IMR-90 (cell line): ENCODE measurements at regions not wholly inside any gene's neighbourhood (a gene's known extent, or its start where the extent isn't known, plus 50 kb on each side); places are given as distances from the start of the nearest gene placed in this dataset.

ENCODE experiments used
- ATAC-seq: fragments of 200-7000 bp; cut with Tn5 transposase; 2 replicates; pipeline ENCODE4 v1.9.1; 2020; ENCODE audit warnings: low read depth, mild to moderate bottlenecking, moderate library complexity
- BruUV-seq: library from RNA; stranded (reverse); fragments of 400-500 nt; replicated peaks from 2 replicates; lab custom pipeline; 2021; lab: Mats Ljungman, UMichigan
- CTCF ChIA-PET: fragments of 300-600 bp; formaldehyde crosslinking; extraction: SDS; loops from one replicate; lab custom pipeline; 2021; ENCODE audit warnings: antibody characterized with exemption; lab: Yijun Ruan, JAX
- POLR2A ChIA-PET: fragments of 300-600 bp; sonication (Branson Sonifier 250); formaldehyde crosslinking; loops from one replicate; lab custom pipeline; 2022; ENCODE audit warnings: antibody characterized with exemption; ENCODE audit not compliant: unreplicated experiment; lab: Charles Lee
- DNase-seq: peaks from one replicate; pipeline ENCODE4 v3.0.0; 2013
- H2AFZ ChIP-seq: replicated peaks from 2 replicates; pipeline ENCODE3; 2013; ENCODE audit warnings: low read length, mild to moderate bottlenecking; ENCODE audit not compliant: poor library complexity
- H2AK5ac ChIP-seq: 2 replicates; pipeline ENCODE4 v1.6.1; 2013; ENCODE audit warnings: low read depth, low read length, inconsistent platforms
- H2AK9ac ChIP-seq: replicated peaks from 2 replicates; pipeline ENCODE3; 2013; ENCODE audit warnings: mild to moderate bottlenecking, low read depth, low read length, moderate library complexity; ENCODE audit not compliant: poor library complexity
- H2BK120ac ChIP-seq: 2 replicates; pipeline ENCODE4 v1.6.1; 2013; ENCODE audit warnings: low read depth, low read length, inconsistent platforms
- H2BK15ac ChIP-seq: 3 replicates; pipeline ENCODE4 v1.6.1; 2013; ENCODE audit warnings: low read depth, low read length, inconsistent platforms
- H2BK20ac ChIP-seq: 2 replicates; pipeline ENCODE4 v1.6.1; 2013; ENCODE audit warnings: low read depth, mild to moderate bottlenecking, inconsistent platforms, low read length, moderate library complexity
- H2BK5ac ChIP-seq: 2 replicates; pipeline ENCODE4 v1.6.1; 2013; ENCODE audit warnings: mild to moderate bottlenecking, low read depth, low read length, inconsistent platforms; ENCODE audit not compliant: poor library complexity, severe bottlenecking
- H3K14ac ChIP-seq: replicated peaks from 2 replicates; pipeline ENCODE4 v1.6.1; 2013; ENCODE audit warnings: low read depth, low read length, inconsistent platforms
- H3K18ac ChIP-seq: 2 replicates; pipeline ENCODE4 v1.6.1; 2013; ENCODE audit warnings: low read depth, low read length, control low read depth
- H3K23ac ChIP-seq: 2 replicates; pipeline ENCODE4 v1.6.1; 2013; ENCODE audit warnings: low read depth, low read length, inconsistent platforms
- H3K27ac ChIP-seq: 2 replicates; pipeline ENCODE4 v1.5.1; 2013; ENCODE audit warnings: mild to moderate bottlenecking, control low read depth, low read length; ENCODE audit not compliant: insufficient read depth
- H3K27me3 ChIP-seq: 2 replicates; pipeline ENCODE4 v1.6.1; 2013; ENCODE audit warnings: low read length; ENCODE audit not compliant: control insufficient read depth, insufficient read depth
- H3K36me3 ChIP-seq: 2 replicates; pipeline ENCODE4 v1.6.1; 2013; ENCODE audit warnings: low read length, mixed read lengths; ENCODE audit not compliant: control insufficient read depth, insufficient read depth
- H3K4ac ChIP-seq: 2 replicates; pipeline ENCODE4 v1.6.1; 2013; ENCODE audit warnings: low read depth, low read length, inconsistent platforms
- H3K4me1 ChIP-seq: 2 replicates; pipeline ENCODE4 v1.6.1; 2013; ENCODE audit warnings: low read length, mixed read lengths; ENCODE audit not compliant: control insufficient read depth, insufficient read depth
- H3K4me2 ChIP-seq: 2 replicates; pipeline ENCODE4 v1.6.1; 2013; ENCODE audit warnings: low read depth, mild to moderate bottlenecking, control low read depth, low read length, moderate library complexity
- H3K4me3 ChIP-seq: 2 replicates; pipeline ENCODE4 v1.5.1; 2013; ENCODE audit warnings: low read depth, mild to moderate bottlenecking, control low read depth, low read length, moderate library complexity; ENCODE audit not compliant: insufficient read depth
- H3K56ac ChIP-seq: 2 replicates; pipeline ENCODE4 v1.6.1; 2013; ENCODE audit warnings: low read length, inconsistent platforms; ENCODE audit not compliant: insufficient read depth; ENCODE audit errors: extremely low read depth
- H3K79me1 ChIP-seq, 2 experiments: 2 replicates each; pipeline ENCODE4 v1.6.1; 2013; ENCODE audit warnings: low read length in 2 of 2, inconsistent platforms in 1 of 2, low read depth in 1 of 2
- H3K9ac ChIP-seq: 2 replicates; pipeline ENCODE4 v1.6.1; 2013; ENCODE audit warnings: low read depth, low read length, control low read depth
- H3K9me1 ChIP-seq: 2 replicates; pipeline ENCODE4 v1.6.1; 2013; ENCODE audit warnings: low read length, inconsistent platforms; ENCODE audit not compliant: insufficient read depth
- H3K9me3 ChIP-seq: 2 replicates; pipeline ENCODE4 v1.6.1; 2013; ENCODE audit warnings: low read length; ENCODE audit not compliant: control insufficient read depth, insufficient read depth
- H4K20me1 ChIP-seq: 2 replicates; pipeline ENCODE4 v1.6.1; 2013; ENCODE audit warnings: low read length, inconsistent platforms; ENCODE audit not compliant: insufficient read depth
- H4K5ac ChIP-seq: 2 replicates; pipeline ENCODE4 v1.6.1; 2013; ENCODE audit warnings: mild to moderate bottlenecking, low read depth, low read length, control low read depth
- H4K8ac ChIP-seq, 2 experiments: 2 replicates each; pipeline ENCODE4 v1.6.1; 2013; ENCODE audit warnings: low read depth in 2 of 2, low read length in 2 of 2, control low read depth in 1 of 2, inconsistent platforms in 1 of 2
- H4K91ac ChIP-seq: 2 replicates; pipeline ENCODE4 v1.6.1; 2013; ENCODE audit warnings: low read depth, low read length, inconsistent platforms; ENCODE audit not compliant: insufficient read depth
- WGBS, 2 experiments: methylation state at CpG; one replicate each; pipeline versions ENCODE4 v1.1.5 to v1.1.7; 2013; ENCODE audit warnings: missing lambda C conversion rate in 2 of 2; ENCODE audit not compliant: insufficient read length in 1 of 2; ENCODE audit errors: extremely low coverage in 2 of 2; 5-methylcytosine and 5-hydroxymethylcytosine counted together
- dilution Hi-C: fragments of 300-500 bp; cut with HindIII; formaldehyde crosslinking; loops from one replicate; pipeline ENCODE4 v1.14.3; 2018; ENCODE audit warnings: low sequenced_read_pairs; ENCODE audit not compliant: unreplicated experiment
- in situ Hi-C: fragments of 300-500 bp; cut with MboI; formaldehyde crosslinking; loops from 3 replicates; pipeline ENCODE4 v1.14.3; 2019; ENCODE audit warnings: low sequenced_read_pairs, inconsistent platforms, mixed read lengths
- intact Hi-C: fragments of 100-400 bp; cut with micrococcal nuclease; formaldehyde crosslinking; loops from 2 replicates; pipeline ENCODE4 v1.10.0; 2022
- TF ChIP-seq, protein P1 (sequence below): fragments of 150-350 bp; IDR thresholded peaks from 2 replicates; pipeline ENCODE4 v1.6.1; 2017; ENCODE audit warnings: mild to moderate bottlenecking, antibody characterized with exemption, low read length, low read depth

GRCh38 chr18:77911971-77912605, 662.4 kb downstream of the GALR1 start:
- POLR2A ChIA-PET = no interaction called here
- Histone ChIP-seq H4K91ac (no peak overlapping the region), H3K18ac (no peak overlapping the region), H3K23ac (no peak overlapping the region), H3K27me3 (no peaks in the 10 kb centered on the region), H3K4me1 (no peaks in the 10 kb centered on the region), H3K4ac (no peak overlapping the region), H2BK20ac (no peak overlapping the region), H3K56ac (no peak overlapping the region), H4K20me1 (no peaks in the 10 kb centered on the region), H3K36me3 (no peaks in the 10 kb centered on the region), H2BK5ac (no peak overlapping the region), H3K79me1 (no peaks in the 10 kb centered on the region), H3K4me3 (no peak overlapping the region), H3K27ac (no peak overlapping the region), H2BK15ac (no peak overlapping the region), H3K4me2 (no peak overlapping the region), H3K14ac (no peak overlapping the region), H2AK9ac (no peak overlapping the region), H3K9ac (no peak overlapping the region), H3K9me1 (no peaks in the 10 kb centered on the region), H3K9me3 (peaks cover 20% of the 10 kb centered on the region), H4K5ac (no peak overlapping the region), H2BK120ac (no peak overlapping the region), H4K8ac (no peak overlapping the region), H2AK5ac (no peak overlapping the region), H2AFZ (no peak overlapping the region)
- dilution Hi-C loops = no loop called here
- ATAC-seq = no peak
- no TSS peak for BruUV-seq
- TF ChIP-seq, protein P1, sequence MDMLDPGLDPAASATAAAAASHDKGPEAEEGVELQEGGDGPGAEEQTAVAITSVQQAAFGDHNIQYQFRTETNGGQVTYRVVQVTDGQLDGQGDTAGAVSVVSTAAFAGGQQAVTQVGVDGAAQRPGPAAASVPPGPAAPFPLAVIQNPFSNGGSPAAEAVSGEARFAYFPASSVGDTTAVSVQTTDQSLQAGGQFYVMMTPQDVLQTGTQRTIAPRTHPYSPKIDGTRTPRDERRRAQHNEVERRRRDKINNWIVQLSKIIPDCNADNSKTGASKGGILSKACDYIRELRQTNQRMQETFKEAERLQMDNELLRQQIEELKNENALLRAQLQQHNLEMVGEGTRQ = no peak
- no peak for DNase-seq
- intact Hi-C loops = no loop called here
- CTCF ChIA-PET = no interaction called here
- in situ Hi-C loops = no loop called here
- 47% methylated on average over 3 of the region's 20 CpGs; no CpG with 5 or more reads in 1 of the 2 experiments for WGBS, 2 experiments
